IMR-90 (cell line): ENCODE measurements at regions not wholly inside any gene's neighbourhood (a gene's known extent, or its start where the extent isn't known, plus 50 kb on each side); places are given as distances from the start of the nearest gene placed in this dataset.

Source experiments
- ATAC-seq: fragments of 200-7000 bp; cut with Tn5 transposase; 2 replicates; pipeline ENCODE4 v1.9.1; 2020; ENCODE audit warnings: low read depth, mild to moderate bottlenecking, moderate library complexity
- BruUV-seq: library from RNA; stranded (reverse); fragments of 400-500 nt; replicated peaks from 2 replicates; lab custom pipeline; 2021; lab: Mats Ljungman, UMichigan
- CTCF ChIA-PET: fragments of 300-600 bp; formaldehyde crosslinking; extraction: SDS; loops from one replicate; lab custom pipeline; 2021; ENCODE audit warnings: antibody characterized with exemption; lab: Yijun Ruan, JAX
- POLR2A ChIA-PET: fragments of 300-600 bp; sonication (Branson Sonifier 250); formaldehyde crosslinking; loops from one replicate; lab custom pipeline; 2022; ENCODE audit warnings: antibody characterized with exemption; ENCODE audit not compliant: unreplicated experiment; lab: Charles Lee
- DNase-seq: peaks from one replicate; pipeline ENCODE4 v3.0.0; 2013
- H2AFZ ChIP-seq: replicated peaks from 2 replicates; pipeline ENCODE3; 2013; ENCODE audit warnings: low read length, mild to moderate bottlenecking; ENCODE audit not compliant: poor library complexity
- H2AK5ac ChIP-seq: 2 replicates; pipeline ENCODE4 v1.6.1; 2013; ENCODE audit warnings: low read depth, low read length, inconsistent platforms
- H2AK9ac ChIP-seq: replicated peaks from 2 replicates; pipeline ENCODE3; 2013; ENCODE audit warnings: mild to moderate bottlenecking, low read depth, low read length, moderate library complexity; ENCODE audit not compliant: poor library complexity
- H2BK120ac ChIP-seq: 2 replicates; pipeline ENCODE4 v1.6.1; 2013; ENCODE audit warnings: low read depth, low read length, inconsistent platforms
- H2BK15ac ChIP-seq: 3 replicates; pipeline ENCODE4 v1.6.1; 2013; ENCODE audit warnings: low read depth, low read length, inconsistent platforms
- H2BK20ac ChIP-seq: 2 replicates; pipeline ENCODE4 v1.6.1; 2013; ENCODE audit warnings: low read depth, mild to moderate bottlenecking, inconsistent platforms, low read length, moderate library complexity
- H2BK5ac ChIP-seq: 2 replicates; pipeline ENCODE4 v1.6.1; 2013; ENCODE audit warnings: mild to moderate bottlenecking, low read depth, low read length, inconsistent platforms; ENCODE audit not compliant: poor library complexity, severe bottlenecking
- H3K14ac ChIP-seq: replicated peaks from 2 replicates; pipeline ENCODE4 v1.6.1; 2013; ENCODE audit warnings: low read depth, low read length, inconsistent platforms
- H3K18ac ChIP-seq: 2 replicates; pipeline ENCODE4 v1.6.1; 2013; ENCODE audit warnings: low read depth, low read length, control low read depth
- H3K23ac ChIP-seq: 2 replicates; pipeline ENCODE4 v1.6.1; 2013; ENCODE audit warnings: low read depth, low read length, inconsistent platforms
- H3K27ac ChIP-seq: 2 replicates; pipeline ENCODE4 v1.5.1; 2013; ENCODE audit warnings: mild to moderate bottlenecking, control low read depth, low read length; ENCODE audit not compliant: insufficient read depth
- H3K27me3 ChIP-seq: 2 replicates; pipeline ENCODE4 v1.6.1; 2013; ENCODE audit warnings: low read length; ENCODE audit not compliant: control insufficient read depth, insufficient read depth
- H3K36me3 ChIP-seq: 2 replicates; pipeline ENCODE4 v1.6.1; 2013; ENCODE audit warnings: low read length, mixed read lengths; ENCODE audit not compliant: control insufficient read depth, insufficient read depth
- H3K4ac ChIP-seq: 2 replicates; pipeline ENCODE4 v1.6.1; 2013; ENCODE audit warnings: low read depth, low read length, inconsistent platforms
- H3K4me1 ChIP-seq: 2 replicates; pipeline ENCODE4 v1.6.1; 2013; ENCODE audit warnings: low read length, mixed read lengths; ENCODE audit not compliant: control insufficient read depth, insufficient read depth
- H3K4me2 ChIP-seq: 2 replicates; pipeline ENCODE4 v1.6.1; 2013; ENCODE audit warnings: low read depth, mild to moderate bottlenecking, control low read depth, low read length, moderate library complexity
- H3K4me3 ChIP-seq: 2 replicates; pipeline ENCODE4 v1.5.1; 2013; ENCODE audit warnings: low read depth, mild to moderate bottlenecking, control low read depth, low read length, moderate library complexity; ENCODE audit not compliant: insufficient read depth
- H3K56ac ChIP-seq: 2 replicates; pipeline ENCODE4 v1.6.1; 2013; ENCODE audit warnings: low read length, inconsistent platforms; ENCODE audit not compliant: insufficient read depth; ENCODE audit errors: extremely low read depth
- H3K79me1 ChIP-seq, 2 experiments: 2 replicates each; pipeline ENCODE4 v1.6.1; 2013; ENCODE audit warnings: low read length in 2 of 2, inconsistent platforms in 1 of 2, low read depth in 1 of 2
- H3K9ac ChIP-seq: 2 replicates; pipeline ENCODE4 v1.6.1; 2013; ENCODE audit warnings: low read depth, low read length, control low read depth
- H3K9me1 ChIP-seq: 2 replicates; pipeline ENCODE4 v1.6.1; 2013; ENCODE audit warnings: low read length, inconsistent platforms; ENCODE audit not compliant: insufficient read depth
- H3K9me3 ChIP-seq: 2 replicates; pipeline ENCODE4 v1.6.1; 2013; ENCODE audit warnings: low read length; ENCODE audit not compliant: control insufficient read depth, insufficient read depth
- H4K20me1 ChIP-seq: 2 replicates; pipeline ENCODE4 v1.6.1; 2013; ENCODE audit warnings: low read length, inconsistent platforms; ENCODE audit not compliant: insufficient read depth
- H4K5ac ChIP-seq: 2 replicates; pipeline ENCODE4 v1.6.1; 2013; ENCODE audit warnings: mild to moderate bottlenecking, low read depth, low read length, control low read depth
- H4K8ac ChIP-seq, 2 experiments: 2 replicates each; pipeline ENCODE4 v1.6.1; 2013; ENCODE audit warnings: low read depth in 2 of 2, low read length in 2 of 2, control low read depth in 1 of 2, inconsistent platforms in 1 of 2
- H4K91ac ChIP-seq: 2 replicates; pipeline ENCODE4 v1.6.1; 2013; ENCODE audit warnings: low read depth, low read length, inconsistent platforms; ENCODE audit not compliant: insufficient read depth
- CEBPB ChIP-seq: IDR thresholded peaks from 2 replicates; pipeline ENCODE4 v1.6.1; 2012; ENCODE audit warnings: low read depth, low read length, improper control_type of control experiment
- CHD1 ChIP-seq: IDR thresholded peaks from 2 replicates; pipeline ENCODE4 v1.6.1; 2012; ENCODE audit warnings: low read depth, low read length, improper control_type of control experiment
- CTCF ChIP-seq: conservative IDR thresholded peaks from 2 replicates; pipeline ENCODE4 v1.5.1; 2012; ENCODE audit warnings: mild to moderate bottlenecking, low read depth, low read length, improper control_type of control experiment
- ELK1 ChIP-seq: fragments of 150-350 bp; IDR thresholded peaks from 2 replicates; pipeline ENCODE4 v1.6.1; 2016; ENCODE audit warnings: low read depth, mild to moderate bottlenecking, low read length, moderate library complexity, borderline replicate concordance
- FOS ChIP-seq: fragments of 150-350 bp; IDR thresholded peaks from 2 replicates; pipeline ENCODE4 v1.6.1; 2016; ENCODE audit warnings: low read depth, low read length
- MAFK ChIP-seq: IDR thresholded peaks from 2 replicates; pipeline ENCODE4 v1.6.1; 2012; ENCODE audit warnings: low read depth, low read length, improper control_type of control experiment
- RAD21 ChIP-seq: IDR thresholded peaks from 2 replicates; pipeline ENCODE4 v1.6.1; 2012; ENCODE audit warnings: low read length, improper control_type of control experiment
- RFX5 ChIP-seq: IDR thresholded peaks from 2 replicates; pipeline ENCODE4 v1.8.0; 2012; ENCODE audit warnings: low read depth, mild to moderate bottlenecking, low read length, moderate library complexity
- SMC3 ChIP-seq: fragments of 150-350 bp; IDR thresholded peaks from 2 replicates; pipeline ENCODE4 v1.6.1; 2016; ENCODE audit warnings: low read depth, mild to moderate bottlenecking, antibody characterized with exemption, low read length, moderate library complexity
- USF2 ChIP-seq: fragments of 150-350 bp; IDR thresholded peaks from 2 replicates; pipeline ENCODE4 v1.6.1; 2017; ENCODE audit warnings: mild to moderate bottlenecking, antibody characterized with exemption, low read length, low read depth
- WGBS, 2 experiments: methylation state at CpG; one replicate each; pipeline versions ENCODE4 v1.1.5 to v1.1.7; 2013; ENCODE audit warnings: missing lambda C conversion rate in 2 of 2; ENCODE audit not compliant: insufficient read length in 1 of 2; ENCODE audit errors: extremely low coverage in 2 of 2; 5-methylcytosine and 5-hydroxymethylcytosine counted together
- dilution Hi-C: fragments of 300-500 bp; cut with HindIII; formaldehyde crosslinking; loops from one replicate; pipeline ENCODE4 v1.14.3; 2018; ENCODE audit warnings: low sequenced_read_pairs; ENCODE audit not compliant: unreplicated experiment
- in situ Hi-C: fragments of 300-500 bp; cut with MboI; formaldehyde crosslinking; loops from 3 replicates; pipeline ENCODE4 v1.14.3; 2019; ENCODE audit warnings: low sequenced_read_pairs, inconsistent platforms, mixed read lengths
- intact Hi-C: fragments of 100-400 bp; cut with micrococcal nuclease; formaldehyde crosslinking; loops from 2 replicates; pipeline ENCODE4 v1.10.0; 2022

- no peaks in the 10 kb centered on the region for H3K9me1 ChIP-seq
- no peaks in the 10 kb centered on the region for H3K9me3 ChIP-seq
- no peak overlapping the region for H2AK5ac ChIP-seq
- no peak overlapping the region for H3K27ac ChIP-seq
- no peak overlapping the region for H3K14ac ChIP-seq
- TF ChIP-seq MAFK = no peak
- no peak for TF ChIP-seq FOS
- TF ChIP-seq ELK1 = no peak
- no peak for TF ChIP-seq USF2
- no peak for TF ChIP-seq RAD21
- no peak for TF ChIP-seq SMC3
- TF ChIP-seq CTCF = no peak
- TF ChIP-seq CHD1 = no peak
- no peak for TF ChIP-seq CEBPB
- TF ChIP-seq RFX5 = no peak
- no peak overlapping the region for H2AK9ac ChIP-seq
- H3K9ac ChIP-seq = no peak overlapping the region
- H2BK120ac ChIP-seq = no peak overlapping the region
- no peaks in the 10 kb centered on the region for H4K20me1 ChIP-seq
- H3K4ac ChIP-seq = no peak overlapping the region
- H3K23ac ChIP-seq = no peak overlapping the region
- dilution Hi-C loops (no loop called here), in situ Hi-C loops (no loop called here), intact Hi-C loops (no loop called here)
- H4K8ac ChIP-seq = no peak overlapping the region
- H3K56ac ChIP-seq = no peak overlapping the region
- no peak overlapping the region for H2BK20ac ChIP-seq
- H2AFZ ChIP-seq = no peak overlapping the region
- POLR2A ChIA-PET = no interaction called here
- no peak overlapping the region for H3K18ac ChIP-seq
- no peak overlapping the region for H2BK5ac ChIP-seq
- DNase-seq = no peak
- no peaks in the 10 kb centered on the region for H3K4me1 ChIP-seq
- H3K27me3 ChIP-seq = no peaks in the 10 kb centered on the region
- ATAC-seq = no peak
- H3K79me1 ChIP-seq = no peaks in the 10 kb centered on the region
- CTCF ChIA-PET = interaction anchor here (0.6 kb wide), 1 partner anchor 160 kb away, joined by 3 read pairs; no protein-coding TSS in a partner anchor
- no peak overlapping the region for H3K4me3 ChIP-seq
- no TSS peak for BruUV-seq
- H3K4me2 ChIP-seq = no peak overlapping the region
- no peak overlapping the region for H4K91ac ChIP-seq
- no peak overlapping the region for H4K5ac ChIP-seq
- H2BK15ac ChIP-seq = no peak overlapping the region
- no peaks in the 10 kb centered on the region for H3K36me3 ChIP-seq
- WGBS, 2 experiments = no CpG with 5 or more reads among the region's 1 CpG
These were observed 300.0 kb upstream of the RASGEF1B start for GRCh38 chr4:81771721-81772120.
